GM13977 (cell line): ENCODE measurements at regions not wholly inside any gene's neighbourhood (a gene's known extent, or its start where the extent isn't known, plus 50 kb on each side); places are given as distances from the start of the nearest gene placed in this dataset.

Experiments
- DNase-seq: peaks from one replicate; pipeline ENCODE4 v3.0.0; 2012; ENCODE audit warnings: low spot score
- CTCF ChIP-seq: IDR thresholded peaks from 2 replicates; pipeline ENCODE4 v1.5.1; 2012; ENCODE audit warnings: mild to moderate bottlenecking, control low read depth; ENCODE audit not compliant: insufficient read depth; ENCODE audit errors: extremely low read depth, missing control alignments
- in situ Hi-C: fragments of 300-500 bp; cut with MboI; formaldehyde crosslinking; loops from one replicate; pipeline ENCODE4 v1.12.0; 2022; ENCODE audit warnings: low sequenced_read_pairs, low pct_unique_long_range_greater_than_20kb, mixed read lengths, inconsistent platforms; ENCODE audit not compliant: unreplicated experiment

- no peak for DNase-seq
- in situ Hi-C loops = no loop called here
- TF ChIP-seq CTCF = no peak
These were observed 164.0 kb upstream of the PPP1R26 start for GRCh38 chr9:135315572-135315971.

- in situ Hi-C loops = no loop called here
- DNase-seq = no peak
- TF ChIP-seq CTCF = no peak
These were observed 159.3 kb upstream of the PPP1R26 start for GRCh38 chr9:135320331-135320730.

- TF ChIP-seq CTCF = no peak
These were observed 158.6 kb upstream of the PPP1R26 start for GRCh38 chr9:135320943-135321342.

GRCh38 chr9:135321580-135321979 is 158.0 kb upstream of the PPP1R26 start:
- no peak for TF ChIP-seq CTCF
- no peak for DNase-seq
- in situ Hi-C loops = no loop called here

More at GRCh38 chr9:135320943-135321342, 158.6 kb upstream of the PPP1R26 start:
- in situ Hi-C loops = no loop called here
- DNase-seq = no peak

- in situ Hi-C loops = no loop called here
- DNase-seq = no peak
- TF ChIP-seq CTCF = no peak
These were observed 155.3 kb upstream of the PPP1R26 start for GRCh38 chr9:135324329-135324728.

- in situ Hi-C loops = no loop called here
- DNase-seq = no peak
- TF ChIP-seq CTCF = no peak
These were observed 153.4 kb upstream of the PPP1R26 start for GRCh38 chr9:135326141-135326540.

- no peak for TF ChIP-seq CTCF
- in situ Hi-C loops = no loop called here
- DNase-seq = no peak
These were observed 152.9 kb upstream of the PPP1R26 start for GRCh38 chr9:135326633-135327152.
